ENCODE measurements at regions not wholly inside any gene's neighbourhood (a gene's known extent, or its start where the extent isn't known, plus 50 kb on each side); places are given as distances from the start of the nearest gene placed in this dataset.

- TF ChIP-seq POLR2A (IDR thresholded peaks at IDR 0.05; ENCODE audit: low read length) = no peak
- TF ChIP-seq GATA1 (IDR thresholded peaks at IDR 0.05; ENCODE audit: low read depth, low read length) = no peak
- DNase-seq = no peak
Measured at GRCh38 chr16:86980644-86981043, 336.5 kb downstream of the C16orf95 start.

- DNase-seq = no peak
- TF ChIP-seq POLR2A (IDR thresholded peaks at IDR 0.05; ENCODE audit: low read length) = no peak
- TF ChIP-seq GATA1 (IDR thresholded peaks at IDR 0.05; ENCODE audit: low read depth, low read length) = no peak
Measured at GRCh38 chr16:86982347-86982596, 334.9 kb downstream of the C16orf95 start.

- DNase-seq = no peak
- TF ChIP-seq GATA1 (IDR thresholded peaks at IDR 0.05; ENCODE audit: low read depth, low read length) (no peak), POLR2A (IDR thresholded peaks at IDR 0.05; ENCODE audit: low read length) (no peak)
Measured at GRCh38 chr16:86982912-86983311, 334.3 kb downstream of the C16orf95 start.

- no peak for TF ChIP-seq POLR2A (IDR thresholded peaks at IDR 0.05; ENCODE audit: low read length)
- no peak for TF ChIP-seq GATA1 (IDR thresholded peaks at IDR 0.05; ENCODE audit: low read depth, low read length)
- no peak for DNase-seq
Measured at GRCh38 chr16:86983621-86984020, 333.6 kb downstream of the C16orf95 start.

- TF ChIP-seq POLR2A (IDR thresholded peaks at IDR 0.05; ENCODE audit: low read length) (no peak), GATA1 (IDR thresholded peaks at IDR 0.05; ENCODE audit: low read depth, low read length) (no peak)
- DNase-seq = no peak
Measured at GRCh38 chr16:86984343-86984742, 332.8 kb downstream of the C16orf95 start.

- TF ChIP-seq GATA1 (IDR thresholded peaks at IDR 0.05; ENCODE audit: low read depth, low read length) = no peak
- no peak for TF ChIP-seq POLR2A (IDR thresholded peaks at IDR 0.05; ENCODE audit: low read length)
- no peak for DNase-seq
Measured at GRCh38 chr16:86984991-86985647, 332.1 kb downstream of the C16orf95 start.

- TF ChIP-seq GATA1 (IDR thresholded peaks at IDR 0.05; ENCODE audit: low read depth, low read length) (no peak), POLR2A (IDR thresholded peaks at IDR 0.05; ENCODE audit: low read length) (no peak)
- no peak for DNase-seq
Measured at GRCh38 chr16:86985648-86986015, 331.6 kb downstream of the C16orf95 start.

GRCh38 chr16:86986136-86986535 lies 331.1 kb downstream of the C16orf95 start:
- DNase-seq = no peak
- TF ChIP-seq GATA1 (IDR thresholded peaks at IDR 0.05; ENCODE audit: low read depth, low read length) = no peak
- TF ChIP-seq POLR2A (IDR thresholded peaks at IDR 0.05; ENCODE audit: low read length) = no peak

GRCh38 chr16:86986809-86987487 lies 330.2 kb downstream of the C16orf95 start:
- no peak for TF ChIP-seq GATA1 (IDR thresholded peaks at IDR 0.05; ENCODE audit: low read depth, low read length)
- TF ChIP-seq POLR2A (IDR thresholded peaks at IDR 0.05; ENCODE audit: low read length) = no peak

GRCh38 chr16:86987746-86988670 lies 329.2 kb downstream of the C16orf95 start:
- no peak for DNase-seq
- TF ChIP-seq GATA1 (IDR thresholded peaks at IDR 0.05; ENCODE audit: low read depth, low read length) = no peak
- TF ChIP-seq POLR2A (IDR thresholded peaks at IDR 0.05; ENCODE audit: low read length) = no peak

More at GRCh38 chr16:86986809-86987487, 330.2 kb downstream of the C16orf95 start:
- DNase-seq = no peak

GRCh38 chr16:86988920-86989696 lies 328.1 kb downstream of the C16orf95 start:
- no peak for TF ChIP-seq GATA1 (IDR thresholded peaks at IDR 0.05; ENCODE audit: low read depth, low read length)
- no peak for TF ChIP-seq POLR2A (IDR thresholded peaks at IDR 0.05; ENCODE audit: low read length)
- DNase-seq = no peak

GRCh38 chr16:86990451-86990850 lies 326.7 kb downstream of the C16orf95 start:
- DNase-seq = no peak
- TF ChIP-seq POLR2A (IDR thresholded peaks at IDR 0.05; ENCODE audit: low read length) (no peak), GATA1 (IDR thresholded peaks at IDR 0.05; ENCODE audit: low read depth, low read length) (no peak)

GRCh38 chr16:86991679-86992078 lies 325.5 kb downstream of the C16orf95 start:
- no peak for DNase-seq
- no peak for TF ChIP-seq POLR2A (IDR thresholded peaks at IDR 0.05; ENCODE audit: low read length)
- TF ChIP-seq GATA1 (IDR thresholded peaks at IDR 0.05; ENCODE audit: low read depth, low read length) = no peak

GRCh38 chr16:86992587-86992986 lies 324.6 kb downstream of the C16orf95 start:
- DNase-seq = no peak
- TF ChIP-seq POLR2A (IDR thresholded peaks at IDR 0.05; ENCODE audit: low read length) (no peak), GATA1 (IDR thresholded peaks at IDR 0.05; ENCODE audit: low read depth, low read length) (no peak)

Data from erythroblast (primary cell).